Hepatocyte (in vitro differentiated cells): ENCODE measurements at regions not wholly inside any gene's neighbourhood (a gene's known extent, or its start where the extent isn't known, plus 50 kb on each side); places are given as distances from the start of the nearest gene placed in this dataset.
"Not testable (repeated sequence)": the region's sequence is repeated elsewhere in the genome, so short reads cannot be mapped to it uniquely, and the experiment has no call there.

Experiments used
- CTCF ChIP-seq: fragments of 200-600 bp; sonication (generic); IDR thresholded peaks from 2 replicates; pipeline ENCODE4 v1.5.1; 2016; ENCODE audit warnings: antibody characterized with exemption, mild to moderate bottlenecking; ENCODE audit not compliant: poor library complexity
- EZH2phosphoT487 ChIP-seq: fragments of 200-600 bp; sonication (generic); IDR thresholded peaks from one replicate; pipeline ENCODE4 v1.6.1; 2018; ENCODE audit warnings: antibody characterized with exemption, mild to moderate bottlenecking, low read depth, moderate library complexity; ENCODE audit not compliant: unreplicated experiment, severe bottlenecking

- TF ChIP-seq CTCF, EZH2phosphoT487: not testable (repeated sequence)
Measured at GRCh38 chr20:19879874-19880255, 121.8 kb downstream of the RIN2 start.
